Prostate gland (tissue), 2 donors: ENCODE measurements at regions not wholly inside any gene's neighbourhood (a gene's known extent, or its start where the extent isn't known, plus 50 kb on each side); places are given as distances from the start of the nearest gene placed in this dataset.
A peak's percentile ranks its signal among the peaks of the same experiment; 100 is the strongest.
"Not testable (repeated sequence)": the region's sequence is repeated elsewhere in the genome, so short reads cannot be mapped to it uniquely, and the experiment has no call there.

Experiments used
- DNase-seq: peaks from one replicate; pipeline ENCODE4 v3.0.0-alpha.2; 2019; ENCODE audit warnings: low spot score
- H3K27ac ChIP-seq, 2 donors: fragments of 200-600 bp; sonication (generic); 2 replicates each; pipeline ENCODE4 v1.5.1; 2017 to 2019
- H3K27me3 ChIP-seq: fragments of 200-600 bp; sonication (generic); replicated peaks from 2 replicates; pipeline ENCODE4 v1.5.1; 2019; ENCODE audit not compliant: insufficient read depth
- H3K36me3 ChIP-seq, 2 donors: fragments of 200-600 bp; sonication (generic); 1 replicate in 1 of 2; 2 replicates in 1 of 2; pipeline versions ENCODE4 v1.5.1 to v1.8.1; 2017 to 2019
- H3K4me1 ChIP-seq: fragments of 200-600 bp; sonication (generic); replicated peaks from 2 replicates; pipeline ENCODE4 v1.5.1; 2019
- H3K4me3 ChIP-seq, 2 donors: fragments of 200-600 bp; sonication (generic); 2 replicates each; pipeline ENCODE4 v1.5.1; 2017 to 2019
- H3K9me3 ChIP-seq: fragments of 200-600 bp; sonication (generic); 2 replicates; pipeline ENCODE4 v1.5.1; 2017
- WGBS: methylation state at CpG from one replicate; pipeline ENCODE4 v1.1.5; 2018; 5-methylcytosine and 5-hydroxymethylcytosine counted together
- intact Hi-C: fragments of 100-400 bp; cut with DNase I; formaldehyde crosslinking; loops from one replicate; pipeline ENCODE4 v1.14.2; 2022

DNA sequence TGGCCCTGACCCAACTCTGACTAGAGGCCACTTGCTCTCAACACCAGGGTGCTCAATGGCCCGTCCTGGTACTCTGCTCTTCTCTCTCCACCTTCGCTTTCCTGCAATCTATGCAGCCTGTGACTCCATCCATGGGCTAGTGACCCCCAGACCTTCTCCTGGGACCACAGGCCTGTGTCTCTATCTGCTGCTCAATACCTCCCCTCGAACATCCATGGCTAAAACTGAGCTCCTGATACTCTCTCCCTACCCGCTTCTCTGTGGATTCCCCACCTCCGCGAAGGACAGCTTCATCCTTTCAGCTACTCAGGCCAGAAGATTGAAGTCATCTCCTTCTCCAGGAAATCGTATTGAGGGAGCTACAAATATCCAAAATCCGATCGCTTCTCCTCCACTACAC, 363.4 kb downstream of the OR4F29 start:
- H3K9me3 ChIP-seq, DNase-seq, H3K27ac ChIP-seq, intact Hi-C loops, H3K4me1 ChIP-seq, H3K36me3 ChIP-seq, H3K4me3 ChIP-seq, H3K27me3 ChIP-seq: not testable (repeated sequence)
- 88% methylated on average over 5 of the region's 9 CpGs for WGBS

DNA sequence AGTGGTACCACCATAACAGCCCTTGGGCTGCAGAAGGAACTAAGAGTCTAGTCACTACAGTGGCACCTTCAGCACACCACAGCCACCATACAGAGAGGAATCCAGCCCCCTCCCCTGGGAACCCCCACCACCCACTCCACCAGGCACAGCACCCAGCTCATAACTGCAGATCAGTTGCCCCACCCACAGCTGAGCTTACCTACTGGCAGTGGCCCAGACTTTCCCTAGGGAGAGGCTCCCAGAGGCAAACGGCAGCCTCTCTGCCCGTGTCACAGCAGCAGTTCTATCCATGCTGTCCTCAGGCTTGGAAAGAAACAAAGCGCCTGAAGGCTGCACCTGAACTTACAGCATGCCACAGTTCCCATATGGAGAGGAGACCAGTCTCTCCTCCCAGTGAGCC, 372.3 kb downstream of the OR4F29 start:
- WGBS: 86% methylated on average over 1 of the region's 3 CpGs
- H3K4me1 ChIP-seq, intact Hi-C loops: not testable (repeated sequence)

DNA sequence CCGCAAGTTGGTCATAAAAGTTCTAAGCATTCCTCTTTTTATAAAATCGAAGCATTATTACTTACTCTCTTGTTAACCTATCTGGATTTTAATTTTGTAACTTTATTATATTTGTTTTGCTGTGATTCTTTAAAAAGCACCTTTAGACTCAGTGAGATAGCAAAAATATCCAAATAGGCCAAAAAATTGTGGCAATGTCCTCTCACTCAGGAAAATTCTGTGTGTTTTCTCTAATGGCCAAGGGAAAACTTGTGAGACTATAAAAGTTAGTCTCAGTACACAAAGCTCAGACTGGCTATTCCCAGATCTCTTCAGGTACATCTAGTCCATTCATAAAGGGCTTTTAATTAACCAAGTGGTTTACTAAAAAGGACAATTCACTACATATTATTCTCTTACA, 386.4 kb downstream of the OR4F29 start, which contains the start of gene OR4F5:
OR4F5 (plus strand) TSS at position 301 of the 400 bp plus-strand sequence.
- H3K36me3 ChIP-seq, DNase-seq, H3K4me1 ChIP-seq, H3K27ac ChIP-seq, intact Hi-C loops, H3K4me3 ChIP-seq, H3K27me3 ChIP-seq, H3K9me3 ChIP-seq: not testable (repeated sequence)
- WGBS: no CpG with 5 or more reads among the region's 2 CpGs

More for the DNA sequence above, 372.3 kb downstream of the OR4F29 start:
- H3K36me3 ChIP-seq, H3K4me3 ChIP-seq, H3K27me3 ChIP-seq, H3K27ac ChIP-seq, H3K9me3 ChIP-seq, DNase-seq: not testable (repeated sequence)

DNA sequence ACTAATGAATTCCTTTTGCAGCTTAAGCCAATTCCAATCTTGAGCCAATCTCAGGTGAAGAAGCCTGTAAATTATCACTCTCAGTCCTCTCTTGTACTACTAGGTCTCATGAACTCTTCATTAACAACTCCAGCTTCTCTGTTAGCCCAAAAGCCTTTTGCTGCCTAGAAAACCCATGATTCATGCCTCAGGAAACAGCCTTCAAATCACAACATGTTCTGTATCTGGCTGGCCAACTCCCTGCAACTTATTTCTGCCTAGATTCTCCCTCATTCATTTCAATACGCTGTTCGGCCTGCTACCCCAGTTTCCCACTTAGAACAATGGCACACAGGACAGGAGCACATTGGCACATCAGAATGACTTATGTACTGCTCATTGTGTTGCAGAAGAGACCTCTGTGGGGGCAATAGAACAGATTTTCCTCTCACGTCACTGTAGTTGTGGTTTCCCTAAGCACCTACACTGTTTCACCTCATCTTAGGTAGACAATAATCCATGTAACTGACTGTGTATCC, 395.4 kb downstream of the OR4F29 start:
- H3K36me3 ChIP-seq, DNase-seq, intact Hi-C loops, H3K4me3 ChIP-seq, H3K4me1 ChIP-seq, H3K27me3 ChIP-seq, H3K27ac ChIP-seq, H3K9me3 ChIP-seq: not testable (repeated sequence)
- WGBS: 69% methylated on average over 3 of the region's 3 CpGs

DNA sequence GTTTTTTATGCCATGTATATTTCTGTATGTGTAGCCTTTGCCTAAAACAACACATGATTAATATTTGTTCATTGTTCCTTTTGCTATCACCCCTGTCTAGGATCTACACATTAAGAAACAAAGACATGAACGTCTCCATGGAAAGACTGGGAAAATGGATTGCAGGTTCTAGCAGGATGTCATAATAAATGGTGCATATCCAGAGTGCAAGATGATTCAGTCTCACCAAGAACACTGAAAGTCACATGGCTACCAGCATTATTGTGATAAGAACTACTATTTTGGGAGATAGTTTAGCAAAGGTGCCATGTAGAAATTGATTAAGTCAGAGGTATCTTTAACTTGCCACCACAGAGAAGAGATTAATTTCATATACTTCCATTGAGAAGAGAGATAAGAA, 398.3 kb downstream of the OR4F29 start:
- DNase-seq, H3K4me1 ChIP-seq, H3K4me3 ChIP-seq, H3K9me3 ChIP-seq, intact Hi-C loops, H3K27me3 ChIP-seq, H3K27ac ChIP-seq, H3K36me3 ChIP-seq: not testable (repeated sequence)
- WGBS: no CpG with 5 or more reads among the region's 1 CpG

DNA sequence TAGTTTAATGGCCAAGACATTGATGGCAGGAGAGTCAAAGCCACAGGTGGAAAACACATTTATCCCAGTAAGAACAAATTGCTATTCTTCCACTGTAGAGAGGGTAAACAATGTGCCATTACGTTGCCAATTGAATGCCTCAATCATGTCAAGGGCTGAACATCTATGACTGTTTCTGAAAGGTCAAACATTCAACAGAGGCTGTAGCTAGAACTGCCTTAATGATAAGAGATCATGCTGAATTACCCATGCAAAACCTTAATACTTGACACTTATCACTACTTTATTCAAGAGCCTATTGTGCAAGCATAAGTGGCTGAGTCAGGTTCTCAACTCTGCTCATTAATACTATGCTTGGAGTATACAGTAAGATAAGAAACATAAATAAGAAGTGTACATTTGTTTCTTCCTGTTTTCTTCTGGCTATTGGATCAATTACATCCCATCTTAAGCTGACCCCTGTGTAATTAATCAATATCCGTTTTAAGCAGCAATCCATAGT, 409.5 kb downstream of the OR4F29 start:
- H3K4me3 ChIP-seq, intact Hi-C loops, H3K36me3 ChIP-seq: not testable (repeated sequence)

DNA sequence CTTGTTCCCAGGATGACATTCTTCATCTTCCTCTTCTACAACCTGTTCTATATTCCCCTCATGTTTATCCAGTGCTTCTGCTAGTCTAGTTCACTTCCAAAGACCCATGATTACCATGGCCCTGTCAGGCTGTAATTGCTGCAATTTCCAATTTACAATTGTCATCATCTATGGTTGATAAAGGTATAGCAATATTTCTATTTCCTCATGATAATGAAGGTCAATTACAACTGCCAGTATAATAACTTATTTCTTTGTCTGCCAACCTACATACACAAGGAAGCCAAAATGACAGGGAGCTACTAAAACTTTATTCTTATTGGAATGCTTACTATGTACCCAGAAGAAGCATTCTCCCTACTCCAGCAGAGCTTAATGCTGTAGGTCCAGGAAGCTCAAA, 410.3 kb downstream of the OR4F29 start:
- DNase-seq, H3K36me3 ChIP-seq, H3K9me3 ChIP-seq, intact Hi-C loops, H3K4me1 ChIP-seq, H3K27ac ChIP-seq, H3K4me3 ChIP-seq, H3K27me3 ChIP-seq: not testable (repeated sequence)

More for the DNA sequence above, 409.5 kb downstream of the OR4F29 start:
- DNase-seq, H3K4me1 ChIP-seq, H3K27ac ChIP-seq, H3K9me3 ChIP-seq, H3K27me3 ChIP-seq: not testable (repeated sequence)
- WGBS: no CpG with 5 or more reads among the region's 2 CpGs

DNA sequence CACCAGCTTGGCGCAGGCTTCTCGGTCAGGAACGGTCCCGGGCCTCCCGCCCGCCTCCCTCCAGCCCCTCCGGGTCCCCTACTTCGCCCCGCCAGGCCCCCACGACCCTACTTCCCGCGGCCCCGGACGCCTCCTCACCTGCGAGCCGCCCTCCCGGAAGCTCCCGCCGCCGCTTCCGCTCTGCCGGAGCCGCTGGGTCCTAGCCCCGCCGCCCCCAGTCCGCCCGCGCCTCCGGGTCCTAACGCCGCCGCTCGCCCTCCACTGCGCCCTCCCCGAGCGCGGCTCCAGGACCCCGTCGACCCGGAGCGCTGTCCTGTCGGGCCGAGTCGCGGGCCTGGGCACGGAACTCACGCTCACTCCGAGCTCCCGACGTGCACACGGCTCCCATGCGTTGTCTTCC, 422.3 kb downstream of the OR4F29 start:
- H3K27ac ChIP-seq, H3K4me3 ChIP-seq, H3K9me3 ChIP-seq, intact Hi-C loops, H3K27me3 ChIP-seq, H3K4me1 ChIP-seq, DNase-seq, H3K36me3 ChIP-seq: not testable (repeated sequence)
- WGBS: no CpG with 5 or more reads among the region's 52 CpGs

DNA sequence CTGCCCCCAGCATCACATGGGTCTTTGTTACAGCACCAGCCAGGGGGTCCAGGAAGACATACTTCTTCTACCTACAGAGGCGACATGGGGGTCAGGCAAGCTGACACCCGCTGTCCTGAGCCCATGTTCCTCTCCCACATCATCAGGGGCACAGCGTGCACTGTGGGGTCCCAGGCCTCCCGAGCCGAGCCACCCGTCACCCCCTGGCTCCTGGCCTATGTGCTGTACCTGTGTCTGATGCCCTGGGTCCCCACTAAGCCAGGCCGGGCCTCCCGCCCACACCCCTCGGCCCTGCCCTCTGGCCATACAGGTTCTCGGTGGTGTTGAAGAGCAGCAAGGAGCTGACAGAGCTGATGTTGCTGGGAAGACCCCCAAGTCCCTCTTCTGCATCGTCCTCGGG, 434.2 kb downstream of the OR4F29 start:
- H3K4me1 ChIP-seq, H3K36me3 ChIP-seq, intact Hi-C loops, H3K4me3 ChIP-seq, H3K9me3 ChIP-seq, H3K27ac ChIP-seq, H3K27me3 ChIP-seq: not testable (repeated sequence)
- DNase-seq: peak; percentile 7
- WGBS: 95% methylated on average over 8 of the region's 12 CpGs

DNA sequence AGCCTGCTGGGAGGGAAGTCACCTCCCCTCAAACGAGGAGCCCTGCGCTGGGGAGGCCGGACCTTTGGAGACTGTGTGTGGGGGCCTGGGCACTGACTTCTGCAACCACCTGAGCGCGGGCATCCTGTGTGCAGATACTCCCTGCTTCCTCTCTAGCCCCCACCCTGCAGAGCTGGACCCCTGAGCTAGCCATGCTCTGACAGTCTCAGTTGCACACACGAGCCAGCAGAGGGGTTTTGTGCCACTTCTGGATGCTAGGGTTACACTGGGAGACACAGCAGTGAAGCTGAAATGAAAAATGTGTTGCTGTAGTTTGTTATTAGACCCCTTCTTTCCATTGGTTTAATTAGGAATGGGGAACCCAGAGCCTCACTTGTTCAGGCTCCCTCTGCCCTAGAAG, 435.5 kb downstream of the OR4F29 start:
- DNase-seq, H3K9me3 ChIP-seq, H3K36me3 ChIP-seq, intact Hi-C loops, H3K27me3 ChIP-seq, H3K4me1 ChIP-seq, H3K4me3 ChIP-seq, H3K27ac ChIP-seq: not testable (repeated sequence)
- no CpG with 5 or more reads among the region's 6 CpGs for WGBS

DNA sequence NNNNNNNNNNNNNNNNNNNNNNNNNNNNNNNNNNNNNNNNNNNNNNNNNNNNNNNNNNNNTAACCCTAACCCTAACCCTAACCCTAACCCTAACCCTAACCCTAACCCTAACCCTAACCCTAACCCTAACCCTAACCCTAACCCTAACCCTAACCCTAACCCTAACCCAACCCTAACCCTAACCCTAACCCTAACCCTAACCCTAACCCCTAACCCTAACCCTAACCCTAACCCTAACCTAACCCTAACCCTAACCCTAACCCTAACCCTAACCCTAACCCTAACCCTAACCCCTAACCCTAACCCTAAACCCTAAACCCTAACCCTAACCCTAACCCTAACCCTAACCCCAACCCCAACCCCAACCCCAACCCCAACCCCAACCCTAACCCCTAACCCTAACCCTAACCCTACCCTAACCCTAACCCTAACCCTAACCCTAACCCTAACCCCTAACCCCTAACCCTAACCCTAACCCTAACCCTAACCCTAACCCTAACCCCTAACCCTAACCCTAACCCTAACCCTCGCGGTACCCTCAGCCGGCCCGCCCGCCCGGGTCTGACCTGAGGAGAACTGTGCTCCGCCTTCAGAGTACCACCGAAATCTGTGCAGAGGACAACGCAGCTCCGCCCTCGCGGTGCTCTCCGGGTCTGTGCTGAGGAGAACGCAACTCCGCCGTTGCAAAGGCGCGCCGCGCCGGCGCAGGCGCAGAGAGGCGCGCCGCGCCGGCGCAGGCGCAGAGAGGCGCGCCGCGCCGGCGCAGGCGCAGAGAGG, 441.3 kb downstream of the OR4F29 start:
- H3K27ac ChIP-seq, H3K4me1 ChIP-seq, H3K36me3 ChIP-seq, H3K9me3 ChIP-seq, intact Hi-C loops, H3K4me3 ChIP-seq, H3K27me3 ChIP-seq: not testable (repeated sequence)
- WGBS: no CpG with 5 or more reads among the region's 37 CpGs
- DNase-seq: peak; percentile 19
